DND-41 (cell line): ENCODE measurements at regions not wholly inside any gene's neighbourhood (a gene's known extent, or its start where the extent isn't known, plus 50 kb on each side); places are given as distances from the start of the nearest gene placed in this dataset.

Source experiments
- ATAC-seq: fragments of 200-7000 bp; cut with Tn5 transposase; 3 replicates; pipeline ENCODE4 v1.9.1; 2021; ENCODE audit warnings: low read depth; ENCODE audit not compliant: insufficient read depth
- DNase-seq: peaks from one replicate; pipeline ENCODE4 v3.0.0-alpha.2; 2020
- H2AFZ ChIP-seq: 2 replicates; pipeline ENCODE4 v1.6.0; 2012; ENCODE audit warnings: low read depth, low read length
- H3K27ac ChIP-seq: 2 replicates; pipeline ENCODE4 v1.5.1; 2012; ENCODE audit warnings: low read length, inconsistent platforms
- H3K27me3 ChIP-seq: fragments of 200-600 bp; sonication (generic); 2 replicates; pipeline ENCODE4 v1.6.0; 2012; ENCODE audit warnings: low read length, mild to moderate bottlenecking, inconsistent platforms; ENCODE audit not compliant: insufficient read depth, poor library complexity
- H3K36me3 ChIP-seq: 2 replicates; pipeline ENCODE4 v1.5.1; 2012; ENCODE audit warnings: low read length, inconsistent platforms; ENCODE audit not compliant: insufficient read depth
- H3K4me1 ChIP-seq: 2 replicates; pipeline ENCODE4 v1.5.1; 2012; ENCODE audit warnings: mild to moderate bottlenecking, low read length; ENCODE audit not compliant: insufficient read depth
- H3K4me2 ChIP-seq: 2 replicates; pipeline ENCODE4 v1.6.0; 2012; ENCODE audit warnings: mild to moderate bottlenecking, moderate library complexity, low read length, inconsistent platforms; ENCODE audit not compliant: insufficient read depth
- H3K4me3 ChIP-seq, 2 experiments: fragments of 200-600 bp in 1 of 2; shearing (Covaris generic) in 1 of 2; 2 replicates each; pipeline ENCODE4 v1.5.1; 2012 to 2016; ENCODE audit warnings: inconsistent platforms in 2 of 2, low read length in 2 of 2, mild to moderate bottlenecking in 2 of 2, low read depth in 1 of 2, moderate library complexity in 1 of 2
- H3K79me2 ChIP-seq: 2 replicates; pipeline ENCODE4 v1.6.0; 2012; ENCODE audit warnings: low read length, inconsistent platforms; ENCODE audit not compliant: insufficient read depth
- H3K9ac ChIP-seq: 2 replicates; pipeline ENCODE4 v1.6.0; 2012; ENCODE audit warnings: low read depth, mild to moderate bottlenecking, inconsistent platforms, low read length, moderate library complexity
- H3K9me3 ChIP-seq: 2 replicates; pipeline ENCODE4 v1.5.1; 2012; ENCODE audit warnings: low read length, moderate library complexity, mild to moderate bottlenecking, inconsistent platforms; ENCODE audit not compliant: insufficient read depth, severe bottlenecking
- H4K20me1 ChIP-seq: 2 replicates; pipeline ENCODE4 v1.6.0; 2012; ENCODE audit warnings: low read length; ENCODE audit not compliant: insufficient read depth
- EZH2 ChIP-seq: IDR thresholded peaks from 3 replicates; pipeline ENCODE4 v1.6.1; 2012; ENCODE audit warnings: borderline replicate concordance, low read depth, mild to moderate bottlenecking, moderate library complexity, low read length, inconsistent platforms; ENCODE audit not compliant: severe bottlenecking
- TF ChIP-seq, protein P1 (sequence below): IDR thresholded peaks from 2 replicates; pipeline ENCODE4 v1.5.1; 2012; ENCODE audit warnings: borderline replicate concordance, low read length, moderate library complexity, mild to moderate bottlenecking; ENCODE audit not compliant: poor library complexity, severe bottlenecking; ENCODE audit errors: extremely low read depth

- DNase-seq: no peak
- no peak overlapping the region for H3K4me2 ChIP-seq
- H3K9me3 ChIP-seq: peaks cover 18% of the 10 kb centered on the region
- no peak overlapping the region for H3K9ac ChIP-seq
- ATAC-seq: no peak
- H2AFZ ChIP-seq: no peak overlapping the region
- no peaks in the 10 kb centered on the region for H3K79me2 ChIP-seq
- no peaks in the 10 kb centered on the region for H4K20me1 ChIP-seq
- H3K36me3 ChIP-seq: no peaks in the 10 kb centered on the region
- no peak overlapping the region for H3K27ac ChIP-seq
- TF ChIP-seq EZH2: no peak
- TF ChIP-seq, protein P1, sequence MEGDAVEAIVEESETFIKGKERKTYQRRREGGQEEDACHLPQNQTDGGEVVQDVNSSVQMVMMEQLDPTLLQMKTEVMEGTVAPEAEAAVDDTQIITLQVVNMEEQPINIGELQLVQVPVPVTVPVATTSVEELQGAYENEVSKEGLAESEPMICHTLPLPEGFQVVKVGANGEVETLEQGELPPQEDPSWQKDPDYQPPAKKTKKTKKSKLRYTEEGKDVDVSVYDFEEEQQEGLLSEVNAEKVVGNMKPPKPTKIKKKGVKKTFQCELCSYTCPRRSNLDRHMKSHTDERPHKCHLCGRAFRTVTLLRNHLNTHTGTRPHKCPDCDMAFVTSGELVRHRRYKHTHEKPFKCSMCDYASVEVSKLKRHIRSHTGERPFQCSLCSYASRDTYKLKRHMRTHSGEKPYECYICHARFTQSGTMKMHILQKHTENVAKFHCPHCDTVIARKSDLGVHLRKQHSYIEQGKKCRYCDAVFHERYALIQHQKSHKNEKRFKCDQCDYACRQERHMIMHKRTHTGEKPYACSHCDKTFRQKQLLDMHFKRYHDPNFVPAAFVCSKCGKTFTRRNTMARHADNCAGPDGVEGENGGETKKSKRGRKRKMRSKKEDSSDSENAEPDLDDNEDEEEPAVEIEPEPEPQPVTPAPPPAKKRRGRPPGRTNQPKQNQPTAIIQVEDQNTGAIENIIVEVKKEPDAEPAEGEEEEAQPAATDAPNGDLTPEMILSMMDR: no peak
- no peaks in the 10 kb centered on the region for H3K4me1 ChIP-seq
- no peaks in the 10 kb centered on the region for H3K27me3 ChIP-seq
- no peak overlapping the region for H3K4me3 ChIP-seq
Observed at GRCh38 chr22:47228767-47229166, 466.3 kb downstream of the TBC1D22A start.

GRCh38 chr22:47225931-47226633 lies 463.6 kb downstream of the TBC1D22A start:
- DNase-seq (no peak), ATAC-seq (no peak)
- no peak overlapping the region for H2AFZ ChIP-seq
- no peak overlapping the region for H3K4me2 ChIP-seq
- no peak overlapping the region for H3K9ac ChIP-seq
- no peaks in the 10 kb centered on the region for H3K36me3 ChIP-seq
- no peaks in the 10 kb centered on the region for H3K79me2 ChIP-seq
- H3K9me3 ChIP-seq: no peaks in the 10 kb centered on the region
- H3K4me3 ChIP-seq: no peak overlapping the region
- TF ChIP-seq, protein P1: no peak
- TF ChIP-seq EZH2: no peak
- no peaks in the 10 kb centered on the region for H4K20me1 ChIP-seq
- no peak overlapping the region for H3K27ac ChIP-seq
- H3K27me3 ChIP-seq: no peaks in the 10 kb centered on the region
- no peaks in the 10 kb centered on the region for H3K4me1 ChIP-seq

DNA sequence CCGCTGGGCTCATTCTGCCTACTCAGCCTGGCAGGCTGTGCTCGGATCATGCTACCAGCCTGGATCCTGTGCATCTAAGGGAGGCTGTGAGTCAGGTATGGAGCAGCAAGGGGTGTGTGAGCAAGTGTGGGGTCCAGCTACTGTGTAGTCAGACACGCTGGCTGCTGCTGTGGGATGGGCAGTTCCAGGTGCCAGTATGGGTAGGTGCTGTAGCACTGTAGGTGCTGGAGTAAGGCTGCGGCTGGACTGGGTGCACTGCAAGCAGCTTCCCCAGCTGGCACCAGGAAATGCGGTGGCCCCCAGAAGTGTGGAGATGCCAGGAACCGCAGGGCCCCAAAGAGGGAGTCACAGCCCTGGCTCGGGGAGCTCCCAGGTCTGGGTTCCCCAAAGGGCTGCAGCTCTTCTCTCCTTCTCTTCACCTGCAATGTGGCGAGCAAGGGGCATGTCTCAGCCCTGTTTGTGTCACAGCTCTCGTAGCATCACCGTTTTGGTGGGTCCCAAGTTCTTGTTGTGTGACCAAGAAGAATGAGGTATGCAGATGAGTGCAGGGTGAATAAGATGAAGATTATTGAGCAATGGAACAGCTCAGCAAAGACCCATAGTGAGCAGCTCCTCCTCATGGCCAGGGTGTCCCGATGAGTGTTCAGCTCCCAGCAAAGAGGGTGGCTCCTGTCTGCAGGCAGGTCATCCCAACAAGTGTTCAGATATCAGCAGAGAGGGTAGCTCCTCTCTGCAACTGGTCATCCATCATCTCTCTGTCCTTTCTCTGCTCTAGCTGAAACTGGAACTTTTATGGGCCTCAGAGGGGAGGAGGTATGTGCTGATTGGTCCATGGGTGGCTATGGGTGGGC lies 462.9 kb downstream of the TBC1D22A start:
- Histone ChIP-seq H3K9ac (no peak overlapping the region), H3K9me3 (no peaks in the 10 kb centered on the region), H2AFZ (no peak overlapping the region), H3K27ac (no peak overlapping the region), H3K4me1 (no peaks in the 10 kb centered on the region), H3K4me2 (no peak overlapping the region), H3K27me3 (no peaks in the 10 kb centered on the region), H3K4me3 (no peak overlapping the region), H3K79me2 (no peaks in the 10 kb centered on the region), H4K20me1 (no peaks in the 10 kb centered on the region), H3K36me3 (no peaks in the 10 kb centered on the region)
- DNase-seq (no peak), ATAC-seq (no peak)
- TF ChIP-seq, protein P1: no peak
- TF ChIP-seq EZH2: no peak
